ENCODE measurements at regions not wholly inside any gene's neighbourhood (a gene's known extent, or its start where the extent isn't known, plus 50 kb on each side); places are given as distances from the start of the nearest gene placed in this dataset.

- H3K36me3 Mint-ChIP-seq, result no peaks in the 10 kb centered on the region
- Histone ChIP-seq H3K27me3 (ENCODE audit: control insufficient read depth, insufficient read depth, low read length) (no peaks in the 10 kb centered on the region), H3K27ac (ENCODE audit: low read length) (no peak overlapping the region), H3K36me3 (ENCODE audit: control insufficient read depth, insufficient read depth, low read length) (no peaks in the 10 kb centered on the region), H3K4me3 (ENCODE audit: low read length) (no peak overlapping the region), H3K9me3 (ENCODE audit: control insufficient read depth, insufficient read depth, low read length) (no peaks in the 10 kb centered on the region), H3K4me1 (ENCODE audit: control insufficient read depth, insufficient read depth, low read length) (no peaks in the 10 kb centered on the region)
- 92% methylated on average over 1 of the region's 2 CpGs for WGBS (ENCODE audit: insufficient coverage)
- H3K27me3 Mint-ChIP-seq (ENCODE audit: low read depth in 2 of 2), result peaks cover 0 to 11% of the 10 kb centered on the region in 2 donors
- intact Hi-C loops (cut with micrococcal nuclease), result no loop called here
- TF ChIP-seq, protein P1, sequence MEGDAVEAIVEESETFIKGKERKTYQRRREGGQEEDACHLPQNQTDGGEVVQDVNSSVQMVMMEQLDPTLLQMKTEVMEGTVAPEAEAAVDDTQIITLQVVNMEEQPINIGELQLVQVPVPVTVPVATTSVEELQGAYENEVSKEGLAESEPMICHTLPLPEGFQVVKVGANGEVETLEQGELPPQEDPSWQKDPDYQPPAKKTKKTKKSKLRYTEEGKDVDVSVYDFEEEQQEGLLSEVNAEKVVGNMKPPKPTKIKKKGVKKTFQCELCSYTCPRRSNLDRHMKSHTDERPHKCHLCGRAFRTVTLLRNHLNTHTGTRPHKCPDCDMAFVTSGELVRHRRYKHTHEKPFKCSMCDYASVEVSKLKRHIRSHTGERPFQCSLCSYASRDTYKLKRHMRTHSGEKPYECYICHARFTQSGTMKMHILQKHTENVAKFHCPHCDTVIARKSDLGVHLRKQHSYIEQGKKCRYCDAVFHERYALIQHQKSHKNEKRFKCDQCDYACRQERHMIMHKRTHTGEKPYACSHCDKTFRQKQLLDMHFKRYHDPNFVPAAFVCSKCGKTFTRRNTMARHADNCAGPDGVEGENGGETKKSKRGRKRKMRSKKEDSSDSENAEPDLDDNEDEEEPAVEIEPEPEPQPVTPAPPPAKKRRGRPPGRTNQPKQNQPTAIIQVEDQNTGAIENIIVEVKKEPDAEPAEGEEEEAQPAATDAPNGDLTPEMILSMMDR (IDR thresholded peaks at IDR 0.05), result no peak
- no peak overlapping the region for H3K27ac Mint-ChIP-seq
- ATAC-seq (no peak), DNase-seq (no peak)
- H3K4me3 Mint-ChIP-seq, result no peak overlapping the region
- H3K4me1 Mint-ChIP-seq, result no peaks in the 10 kb centered on the region
- no peaks in the 10 kb centered on the region for H3K9me3 Mint-ChIP-seq
Measured at GRCh38 chr6:105818505-105818904, 267.6 kb upstream of the PRDM1 start.

GRCh38 chr6:105817961-105818360 lies 268.2 kb upstream of the PRDM1 start:
- Mint-ChIP-seq H3K27me3 (ENCODE audit: low read depth in 2 of 2) (peaks cover 0 to 11% of the 10 kb centered on the region in 2 donors), H3K36me3 (no peaks in the 10 kb centered on the region), H3K4me1 (no peaks in the 10 kb centered on the region), H3K4me3 (no peak overlapping the region), H3K9me3 (no peaks in the 10 kb centered on the region), H3K27ac (no peak overlapping the region)
- no peak for ATAC-seq
- TF ChIP-seq, protein P1 (IDR thresholded peaks at IDR 0.05), result no peak
- no peak overlapping the region for H3K27ac ChIP-seq (ENCODE audit: low read length)
- intact Hi-C loops (cut with micrococcal nuclease), result no loop called here
- no peak overlapping the region for H3K4me3 ChIP-seq (ENCODE audit: low read length)
- H3K36me3 ChIP-seq (ENCODE audit: control insufficient read depth, insufficient read depth, low read length), result no peaks in the 10 kb centered on the region
- no peaks in the 10 kb centered on the region for H3K9me3 ChIP-seq (ENCODE audit: control insufficient read depth, insufficient read depth, low read length)
- no peaks in the 10 kb centered on the region for H3K4me1 ChIP-seq (ENCODE audit: control insufficient read depth, insufficient read depth, low read length)
- no peaks in the 10 kb centered on the region for H3K27me3 ChIP-seq (ENCODE audit: control insufficient read depth, insufficient read depth, low read length)
- WGBS (ENCODE audit: insufficient coverage), result 97% methylated on average over 4 of the region's 6 CpGs
- DNase-seq, result no peak

- Histone ChIP-seq H3K36me3 (ENCODE audit: control insufficient read depth, insufficient read depth, low read length) (no peaks in the 10 kb centered on the region), H3K4me3 (ENCODE audit: low read length) (no peak overlapping the region), H3K27me3 (ENCODE audit: control insufficient read depth, insufficient read depth, low read length) (no peaks in the 10 kb centered on the region), H3K9me3 (ENCODE audit: control insufficient read depth, insufficient read depth, low read length) (no peaks in the 10 kb centered on the region), H3K4me1 (ENCODE audit: control insufficient read depth, insufficient read depth, low read length) (no peaks in the 10 kb centered on the region), H3K27ac (ENCODE audit: low read length) (no peak overlapping the region)
- whole genome bisulfite sequencing (ENCODE audit: insufficient coverage), result 90% methylated on average over 7 of the region's 8 CpGs
- H3K27ac Mint-ChIP-seq, result no peak overlapping the region
- H3K27me3 Mint-ChIP-seq (ENCODE audit: low read depth in 2 of 2), result peaks cover 0 to 11% of the 10 kb centered on the region in 2 donors
- intact Hi-C loops (cut with micrococcal nuclease), result no loop called here
- no peak for DNase-seq
- H3K36me3 Mint-ChIP-seq, result no peaks in the 10 kb centered on the region
- H3K9me3 Mint-ChIP-seq, result no peaks in the 10 kb centered on the region
- TF ChIP-seq, protein P1 (IDR thresholded peaks at IDR 0.05), result no peak
- no peak overlapping the region for H3K4me3 Mint-ChIP-seq
- ATAC-seq, result no peak
- H3K4me1 Mint-ChIP-seq, result no peaks in the 10 kb centered on the region
Measured at GRCh38 chr6:105817370-105817769, 268.8 kb upstream of the PRDM1 start.

DNA sequence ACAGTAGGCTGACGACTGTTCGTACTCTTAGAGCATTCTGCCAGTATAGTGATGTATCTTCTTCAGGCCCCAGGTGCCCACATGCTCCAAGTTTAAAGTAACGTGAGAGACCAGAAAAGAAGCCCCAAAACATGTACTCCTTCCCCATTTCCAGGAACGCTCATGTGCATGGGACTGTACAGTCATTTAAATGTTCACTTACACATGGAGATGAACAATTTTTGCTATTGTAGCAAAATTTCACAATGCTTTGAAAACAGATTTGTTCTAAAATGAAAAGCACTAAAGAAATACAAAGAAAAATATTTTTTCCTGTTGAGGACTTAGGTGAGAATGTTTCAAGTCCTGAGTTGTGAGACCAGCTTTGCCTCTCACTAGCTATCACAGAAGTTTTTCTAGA lies 269.3 kb upstream of the PRDM1 start:
- ATAC-seq, result no peak
- Histone ChIP-seq H3K4me3 (ENCODE audit: low read length) (no peak overlapping the region), H3K27ac (ENCODE audit: low read length) (no peak overlapping the region), H3K9me3 (ENCODE audit: control insufficient read depth, insufficient read depth, low read length) (no peaks in the 10 kb centered on the region), H3K36me3 (ENCODE audit: control insufficient read depth, insufficient read depth, low read length) (no peaks in the 10 kb centered on the region), H3K4me1 (ENCODE audit: control insufficient read depth, insufficient read depth, low read length) (no peaks in the 10 kb centered on the region), H3K27me3 (ENCODE audit: control insufficient read depth, insufficient read depth, low read length) (no peaks in the 10 kb centered on the region)
- Mint-ChIP-seq H3K4me3 (no peak overlapping the region), H3K36me3 (no peaks in the 10 kb centered on the region), H3K4me1 (no peaks in the 10 kb centered on the region), H3K9me3 (no peaks in the 10 kb centered on the region), H3K27me3 (ENCODE audit: low read depth in 2 of 2) (peaks cover 0 to 11% of the 10 kb centered on the region in 2 donors), H3K27ac (no peak overlapping the region)
- TF ChIP-seq, protein P1 (IDR thresholded peaks at IDR 0.05), result no peak
- 71% methylated on average over 4 of the region's 4 CpGs for WGBS (ENCODE audit: insufficient coverage)
- DNase-seq, result no peak
- intact Hi-C loops (cut with micrococcal nuclease), result no loop called here

All from natural killer cell (primary cell).